ENCODE measurements at regions not wholly inside any gene's neighbourhood (a gene's known extent, or its start where the extent isn't known, plus 50 kb on each side); places are given as distances from the start of the nearest gene placed in this dataset.

DNA sequence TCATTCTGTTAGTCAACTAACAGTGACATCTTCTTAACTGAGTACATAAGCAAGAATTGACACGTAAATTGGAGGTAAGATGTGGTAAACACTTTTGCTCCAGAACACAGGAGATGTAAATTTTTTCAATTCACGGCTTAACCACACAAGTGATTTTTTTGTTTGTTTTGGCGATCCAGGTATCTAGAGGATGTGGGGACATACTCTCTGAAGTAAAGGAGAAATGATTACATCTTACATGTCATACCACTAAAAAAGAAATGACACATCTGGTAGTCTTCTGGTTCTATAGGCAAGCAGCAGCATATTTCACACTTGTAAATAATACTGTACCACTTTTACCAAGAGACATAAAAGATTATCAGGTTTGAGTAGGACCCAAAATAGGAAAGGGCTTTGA, 200.3 kb upstream of the ZWINT start:
- TF ChIP-seq, protein P1, sequence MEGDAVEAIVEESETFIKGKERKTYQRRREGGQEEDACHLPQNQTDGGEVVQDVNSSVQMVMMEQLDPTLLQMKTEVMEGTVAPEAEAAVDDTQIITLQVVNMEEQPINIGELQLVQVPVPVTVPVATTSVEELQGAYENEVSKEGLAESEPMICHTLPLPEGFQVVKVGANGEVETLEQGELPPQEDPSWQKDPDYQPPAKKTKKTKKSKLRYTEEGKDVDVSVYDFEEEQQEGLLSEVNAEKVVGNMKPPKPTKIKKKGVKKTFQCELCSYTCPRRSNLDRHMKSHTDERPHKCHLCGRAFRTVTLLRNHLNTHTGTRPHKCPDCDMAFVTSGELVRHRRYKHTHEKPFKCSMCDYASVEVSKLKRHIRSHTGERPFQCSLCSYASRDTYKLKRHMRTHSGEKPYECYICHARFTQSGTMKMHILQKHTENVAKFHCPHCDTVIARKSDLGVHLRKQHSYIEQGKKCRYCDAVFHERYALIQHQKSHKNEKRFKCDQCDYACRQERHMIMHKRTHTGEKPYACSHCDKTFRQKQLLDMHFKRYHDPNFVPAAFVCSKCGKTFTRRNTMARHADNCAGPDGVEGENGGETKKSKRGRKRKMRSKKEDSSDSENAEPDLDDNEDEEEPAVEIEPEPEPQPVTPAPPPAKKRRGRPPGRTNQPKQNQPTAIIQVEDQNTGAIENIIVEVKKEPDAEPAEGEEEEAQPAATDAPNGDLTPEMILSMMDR (IDR thresholded peaks at IDR 0.05; ENCODE audit: control insufficient read depth, extremely low read depth, insufficient read depth) = no peak
- no peak for DNase-seq (ENCODE audit: low read depth)
- H3K4me3 ChIP-seq (ENCODE audit: low read depth, low read length) = no peak overlapping the region

DNA sequence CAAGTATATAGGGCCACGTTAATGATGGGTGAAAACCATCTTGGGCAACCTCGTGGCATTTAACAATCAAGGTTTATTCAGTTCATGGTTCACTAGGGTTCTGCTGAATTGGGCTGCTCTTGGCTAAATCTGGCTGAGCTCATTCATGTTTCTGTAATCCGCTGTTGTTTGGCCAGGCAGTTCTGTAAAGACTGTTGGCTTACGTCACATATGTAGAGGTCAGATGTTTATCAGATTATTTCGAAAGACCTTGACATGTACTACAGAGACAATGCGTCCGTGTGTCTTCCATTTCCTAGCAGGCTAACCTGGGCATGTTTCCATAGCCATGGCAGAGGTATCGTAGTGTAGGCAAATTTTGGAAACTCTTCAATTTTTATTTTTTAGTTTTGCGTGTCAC, 190.0 kb upstream of the ZWINT start:
- DNase-seq (ENCODE audit: low read depth) = no peak
- no peak overlapping the region for H3K4me3 ChIP-seq (ENCODE audit: low read depth, low read length)
- TF ChIP-seq, protein P1 (IDR thresholded peaks at IDR 0.05; ENCODE audit: control insufficient read depth, extremely low read depth, insufficient read depth) = no peak

DNA sequence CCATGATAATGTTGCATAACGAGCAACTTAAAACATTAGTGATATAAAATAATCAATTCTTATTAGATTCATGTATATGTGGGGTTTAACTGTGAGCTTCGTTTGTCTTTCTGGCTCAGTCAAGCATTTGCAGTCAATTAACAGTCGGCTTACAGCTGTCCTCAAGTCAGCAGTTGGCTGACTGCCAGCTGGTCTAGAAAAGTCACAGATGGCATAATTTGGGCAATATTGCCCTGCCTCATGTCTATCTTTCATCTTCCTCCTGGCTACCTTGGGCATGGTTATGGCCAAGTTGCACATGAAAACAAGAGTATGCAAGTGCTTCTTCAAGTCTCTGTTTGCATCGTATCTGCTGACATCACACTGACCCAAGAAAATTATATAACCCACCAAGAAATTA, 186.1 kb upstream of the ZWINT start:
- no peak overlapping the region for H3K4me3 ChIP-seq (ENCODE audit: low read depth, low read length)
- no peak for DNase-seq (ENCODE audit: low read depth)
- TF ChIP-seq, protein P1 (IDR thresholded peaks at IDR 0.05; ENCODE audit: control insufficient read depth, extremely low read depth, insufficient read depth) = no peak

DNA sequence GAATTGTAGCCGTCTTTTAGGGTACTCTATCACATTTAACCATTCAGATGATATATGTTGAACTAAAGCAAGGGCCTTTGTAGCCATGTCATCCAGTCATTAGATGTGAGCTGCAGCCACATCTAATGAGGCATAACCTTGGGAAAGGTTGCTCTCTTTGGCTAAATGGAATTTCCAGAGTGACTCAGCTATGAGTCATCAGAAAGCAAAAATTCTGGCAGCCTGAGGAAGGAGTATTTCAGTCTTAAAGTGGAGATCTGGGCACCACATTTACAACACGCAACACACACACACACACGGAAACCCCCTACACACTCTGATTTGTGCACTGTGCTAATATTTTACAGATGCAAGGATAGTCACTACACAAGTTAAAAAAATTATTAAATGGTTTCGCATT, 176.9 kb upstream of the ZWINT start:
- H3K4me3 ChIP-seq (ENCODE audit: low read depth, low read length) = no peak overlapping the region
- no peak for DNase-seq (ENCODE audit: low read depth)
- TF ChIP-seq, protein P1 (IDR thresholded peaks at IDR 0.05; ENCODE audit: control insufficient read depth, extremely low read depth, insufficient read depth) = no peak

DNA sequence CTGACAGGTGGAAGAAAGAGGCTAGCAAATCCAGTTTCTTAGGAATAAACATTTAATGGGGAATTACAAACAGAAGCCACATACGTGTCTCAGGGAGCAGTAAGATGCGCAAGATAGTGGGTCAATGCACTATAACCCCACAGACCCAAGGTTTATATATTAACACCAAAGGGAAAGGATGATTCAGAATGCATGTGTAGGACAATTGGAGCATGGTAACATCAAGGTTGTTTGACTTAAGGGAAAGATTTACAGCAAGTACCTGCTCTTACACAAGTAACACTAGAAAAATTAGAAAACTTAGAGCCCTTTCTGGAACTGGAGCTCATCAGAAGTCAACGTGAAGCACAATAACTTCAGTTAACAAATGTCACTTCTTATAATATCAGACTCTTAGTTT, 161.1 kb upstream of the ZWINT start:
- TF ChIP-seq, protein P1 (IDR thresholded peaks at IDR 0.05; ENCODE audit: control insufficient read depth, extremely low read depth, insufficient read depth) = no peak
- no peak overlapping the region for H3K4me3 ChIP-seq (ENCODE audit: low read depth, low read length)
- DNase-seq (ENCODE audit: low read depth) = no peak

DNA sequence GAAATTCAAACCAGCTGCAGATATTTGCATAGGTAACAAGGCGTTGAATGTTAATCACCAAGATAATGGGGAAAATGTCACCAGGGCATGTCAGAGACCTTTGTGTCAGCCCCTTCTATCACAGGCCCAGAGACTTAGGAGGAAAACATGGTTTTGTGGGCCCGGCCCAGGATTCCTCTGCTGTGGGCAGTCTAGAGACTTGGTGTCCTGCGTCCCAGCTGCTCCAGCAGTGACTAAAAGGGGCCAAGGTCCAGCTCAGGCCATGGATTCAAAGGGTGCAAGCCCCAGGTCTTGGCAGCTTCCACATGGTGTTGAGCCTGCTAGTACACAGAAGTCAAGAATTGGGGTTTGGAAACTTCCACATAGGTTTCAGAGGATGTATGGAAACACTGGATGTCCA, 147.5 kb upstream of the ZWINT start:
- no peak for DNase-seq (ENCODE audit: low read depth)
- TF ChIP-seq, protein P1 (IDR thresholded peaks at IDR 0.05; ENCODE audit: control insufficient read depth, extremely low read depth, insufficient read depth) = no peak
- no peak overlapping the region for H3K4me3 ChIP-seq (ENCODE audit: low read depth, low read length)

DNA sequence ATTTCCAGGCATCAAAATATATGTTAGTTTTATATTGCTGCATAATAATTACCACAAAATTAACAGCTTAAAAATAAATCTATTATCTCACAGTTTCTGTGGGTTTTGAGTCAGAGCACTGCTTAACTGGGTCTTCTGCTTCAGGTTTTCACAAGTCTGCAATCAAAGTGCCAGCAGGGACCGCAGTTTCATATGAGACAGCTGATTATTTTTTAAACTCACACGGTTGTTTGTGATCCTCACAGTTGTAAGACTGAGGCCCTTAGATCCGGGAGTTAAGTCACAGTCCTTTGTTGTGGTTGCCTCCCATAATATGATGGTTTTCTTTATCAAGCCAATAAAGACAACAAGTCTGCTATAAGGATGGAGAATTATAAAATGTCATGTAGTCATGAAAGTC, 146.0 kb upstream of the ZWINT start:
- TF ChIP-seq, protein P1 (IDR thresholded peaks at IDR 0.05; ENCODE audit: control insufficient read depth, extremely low read depth, insufficient read depth) = no peak
- DNase-seq (ENCODE audit: low read depth) = no peak
- H3K4me3 ChIP-seq (ENCODE audit: low read depth, low read length) = no peak overlapping the region
